ENCODE measurements at regions not wholly inside any gene's neighbourhood (a gene's known extent, or its start where the extent isn't known, plus 50 kb on each side); places are given as distances from the start of the nearest gene placed in this dataset.

GRCh38 chr13:63161219-63161618 lies 1745.6 kb upstream of the PCDH20 start:
- WGBS: 95% methylated on average over 1 of the region's 1 CpG
- TF ChIP-seq POLR2A (IDR thresholded peaks at IDR 0.05; ENCODE audit: low read depth) (no peak), EP300 (IDR thresholded peaks at IDR 0.05) (no peak), CTCF (IDR thresholded peaks at IDR 0.05) (no peak), POLR2AphosphoS5 (IDR thresholded peaks at IDR 0.05) (no peak)
- H3K4me1 ChIP-seq: no peaks in the 10 kb centered on the region
- H3K9me3 ChIP-seq: no peaks in the 10 kb centered on the region
- no peaks in the 10 kb centered on the region for H3K36me3 ChIP-seq
- H3K4me3 ChIP-seq: no peak overlapping the region
- intact Hi-C loops (cut with DNase I): no loop called here
- H3K27ac ChIP-seq (replicated peaks in 1 of 4): no peak overlapping the region
- H3K27me3 ChIP-seq: no peaks in the 10 kb centered on the region
- DNase-seq (ENCODE audit: extremely low spot score): no peak

GRCh38 chr13:63156816-63157215 lies 1741.2 kb upstream of the PCDH20 start:
- Histone ChIP-seq H3K36me3 (no peaks in the 10 kb centered on the region), H3K4me3 (no peak overlapping the region), H3K4me1 (no peaks in the 10 kb centered on the region), H3K27me3 (no peaks in the 10 kb centered on the region), H3K9me3 (no peaks in the 10 kb centered on the region), H3K27ac (replicated peaks in 1 of 4) (no peak overlapping the region)
- no peak for DNase-seq (ENCODE audit: extremely low spot score)
- TF ChIP-seq POLR2AphosphoS5 (IDR thresholded peaks at IDR 0.05) (no peak), EP300 (IDR thresholded peaks at IDR 0.05) (no peak), POLR2A (IDR thresholded peaks at IDR 0.05; ENCODE audit: low read depth) (no peak), CTCF (IDR thresholded peaks at IDR 0.05) (no peak)
- intact Hi-C loops (cut with DNase I): no loop called here
- WGBS: 60% methylated on average over 2 of the region's 2 CpGs

GRCh38 chr13:63149375-63149774 lies 1733.7 kb upstream of the PCDH20 start:
- intact Hi-C loops (cut with DNase I): no loop called here
- Histone ChIP-seq H3K27me3 (no peaks in the 10 kb centered on the region), H3K9me3 (no peaks in the 10 kb centered on the region), H3K36me3 (no peaks in the 10 kb centered on the region), H3K4me1 (no peaks in the 10 kb centered on the region), H3K4me3 (no peak overlapping the region), H3K27ac (replicated peaks in 1 of 4) (no peak overlapping the region)
- no peak for TF ChIP-seq POLR2AphosphoS5 (IDR thresholded peaks at IDR 0.05)
- no peak for TF ChIP-seq EP300 (IDR thresholded peaks at IDR 0.05)
- no peak for TF ChIP-seq POLR2A (IDR thresholded peaks at IDR 0.05; ENCODE audit: low read depth)
- TF ChIP-seq CTCF (IDR thresholded peaks at IDR 0.05): no peak
- no peak for DNase-seq (ENCODE audit: extremely low spot score)
- 83% methylated on average over 3 of the region's 3 CpGs for WGBS

- DNase-seq (ENCODE audit: extremely low spot score): no peak
- no peak for TF ChIP-seq EP300 (IDR thresholded peaks at IDR 0.05)
- TF ChIP-seq POLR2A (IDR thresholded peaks at IDR 0.05; ENCODE audit: low read depth): no peak
- no peak for TF ChIP-seq CTCF (IDR thresholded peaks at IDR 0.05)
- TF ChIP-seq POLR2AphosphoS5 (IDR thresholded peaks at IDR 0.05): no peak
- Histone ChIP-seq H3K27me3 (no peaks in the 10 kb centered on the region), H3K4me1 (no peaks in the 10 kb centered on the region), H3K4me3 (no peak overlapping the region), H3K9me3 (no peaks in the 10 kb centered on the region), H3K36me3 (no peaks in the 10 kb centered on the region), H3K27ac (replicated peaks in 1 of 4) (no peak overlapping the region)
- intact Hi-C loops (cut with DNase I): no loop called here
These were observed 1723.6 kb upstream of the PCDH20 start for GRCh38 chr13:63139277-63139676.

- H3K36me3 ChIP-seq: no peaks in the 10 kb centered on the region
- no peak overlapping the region for H3K27ac ChIP-seq (replicated peaks in 1 of 4)
- intact Hi-C loops (cut with DNase I): no loop called here
- no peak overlapping the region for H3K4me3 ChIP-seq
- DNase-seq (ENCODE audit: extremely low spot score): no peak
- no peaks in the 10 kb centered on the region for H3K27me3 ChIP-seq
- H3K4me1 ChIP-seq: no peaks in the 10 kb centered on the region
- no peak for TF ChIP-seq POLR2A (IDR thresholded peaks at IDR 0.05; ENCODE audit: low read depth)
- TF ChIP-seq CTCF (IDR thresholded peaks at IDR 0.05): no peak
- no peak for TF ChIP-seq EP300 (IDR thresholded peaks at IDR 0.05)
- no peaks in the 10 kb centered on the region for H3K9me3 ChIP-seq
These were observed 1714.3 kb upstream of the PCDH20 start for GRCh38 chr13:63129995-63130394.

Data from esophagus muscularis mucosa (tissue), 4 donors.